Stimulated activated CD4-positive, alpha-beta T cell treated with anti-CD3 and anti-CD28 coated beads, TNF-alpha, amount 100 ng/mL, for 4 hours (primary cell): ENCODE measurements at regions not wholly inside any gene's neighbourhood (a gene's known extent, or its start where the extent isn't known, plus 50 kb on each side); places are given as distances from the start of the nearest gene placed in this dataset.

Source experiments
- DNase-seq, 3 experiments: peaks; one replicate each; pipeline ENCODE4 v3.0.0-alpha.2; 2020; ENCODE audit warnings: low read depth in 3 of 3

DNA sequence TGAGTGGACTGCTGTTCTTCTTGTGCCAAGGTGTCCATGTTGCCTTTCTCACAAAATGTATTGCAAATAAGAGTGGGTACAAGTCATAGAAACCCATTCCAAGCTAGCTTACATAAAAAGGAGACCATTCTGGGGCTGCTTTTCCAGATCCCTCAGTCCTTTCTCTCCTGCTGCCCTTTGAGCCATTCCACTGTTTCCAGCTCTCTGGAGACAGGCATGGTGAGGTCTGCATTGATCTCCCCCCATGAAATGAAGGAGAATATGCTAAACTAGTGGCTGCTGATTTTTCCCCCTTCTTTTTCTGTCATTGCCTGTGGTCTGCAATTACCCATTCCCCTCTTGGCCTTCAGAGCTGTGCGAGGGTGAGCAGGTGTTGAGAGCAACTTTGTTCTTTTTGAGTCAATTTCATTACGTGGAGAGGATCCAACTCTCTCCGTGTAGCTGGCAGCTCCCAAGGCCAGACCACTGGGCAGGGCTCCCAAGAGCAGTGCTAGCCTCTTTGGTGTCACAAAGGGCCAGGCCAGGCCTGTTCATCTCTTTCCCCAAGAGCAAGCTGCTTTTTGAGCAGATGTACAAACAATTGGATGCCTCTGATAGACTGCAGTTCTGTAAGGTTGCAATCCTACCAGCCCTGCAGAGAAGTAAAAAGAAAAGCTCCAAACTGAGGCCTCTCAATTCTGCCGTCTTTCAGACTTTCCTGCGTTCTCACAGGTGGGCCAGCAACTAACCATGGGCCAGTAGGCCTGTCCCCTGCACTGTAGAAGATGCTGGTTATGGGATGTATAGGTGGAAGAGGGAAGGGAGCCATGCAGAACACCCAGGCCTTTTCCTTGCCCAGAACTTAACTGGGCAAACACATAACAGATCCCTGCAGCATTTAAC is 96.1 kb upstream of the ARMC2 start:
- no peak for DNase-seq

DNA sequence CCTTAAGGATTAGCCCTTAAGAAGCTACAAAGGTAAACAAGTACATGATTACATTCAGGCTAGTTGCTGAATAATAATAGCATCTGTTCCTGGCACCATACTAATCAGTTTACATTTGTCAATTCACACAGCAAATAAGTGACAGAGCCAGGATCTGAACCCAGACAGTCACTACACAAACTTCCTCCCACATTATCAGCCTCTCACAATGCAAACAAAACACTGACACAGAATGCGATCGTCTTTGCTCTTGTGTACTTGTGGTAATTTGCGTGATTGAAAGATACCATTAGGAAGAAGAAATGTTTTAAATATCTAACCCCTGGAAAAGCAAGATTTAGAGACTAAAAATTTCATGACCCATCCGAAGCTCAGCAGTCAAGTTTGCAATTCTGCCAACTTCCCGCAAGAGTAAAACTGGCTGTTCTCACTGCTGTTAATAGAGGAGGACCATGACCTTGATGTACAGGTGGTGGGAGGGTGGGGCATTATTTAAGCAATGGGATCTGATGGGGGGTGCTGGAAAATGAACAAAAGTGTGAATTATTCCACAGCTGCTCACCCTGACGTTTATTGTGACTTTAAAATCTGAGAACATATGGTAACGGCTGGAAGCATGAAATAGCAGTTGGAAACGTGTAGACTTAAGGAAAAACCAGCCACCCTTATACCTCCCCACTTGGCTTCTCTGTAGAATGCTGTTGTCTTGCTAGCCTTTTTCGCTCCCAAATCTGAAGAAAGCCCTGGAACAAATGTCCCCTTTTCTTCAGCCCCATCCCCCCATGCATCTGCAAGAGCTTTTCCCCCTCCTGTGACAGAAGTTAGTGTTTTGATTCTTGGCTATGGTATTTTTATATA is 95.3 kb upstream of the ARMC2 start:
- no peak for DNase-seq

DNA sequence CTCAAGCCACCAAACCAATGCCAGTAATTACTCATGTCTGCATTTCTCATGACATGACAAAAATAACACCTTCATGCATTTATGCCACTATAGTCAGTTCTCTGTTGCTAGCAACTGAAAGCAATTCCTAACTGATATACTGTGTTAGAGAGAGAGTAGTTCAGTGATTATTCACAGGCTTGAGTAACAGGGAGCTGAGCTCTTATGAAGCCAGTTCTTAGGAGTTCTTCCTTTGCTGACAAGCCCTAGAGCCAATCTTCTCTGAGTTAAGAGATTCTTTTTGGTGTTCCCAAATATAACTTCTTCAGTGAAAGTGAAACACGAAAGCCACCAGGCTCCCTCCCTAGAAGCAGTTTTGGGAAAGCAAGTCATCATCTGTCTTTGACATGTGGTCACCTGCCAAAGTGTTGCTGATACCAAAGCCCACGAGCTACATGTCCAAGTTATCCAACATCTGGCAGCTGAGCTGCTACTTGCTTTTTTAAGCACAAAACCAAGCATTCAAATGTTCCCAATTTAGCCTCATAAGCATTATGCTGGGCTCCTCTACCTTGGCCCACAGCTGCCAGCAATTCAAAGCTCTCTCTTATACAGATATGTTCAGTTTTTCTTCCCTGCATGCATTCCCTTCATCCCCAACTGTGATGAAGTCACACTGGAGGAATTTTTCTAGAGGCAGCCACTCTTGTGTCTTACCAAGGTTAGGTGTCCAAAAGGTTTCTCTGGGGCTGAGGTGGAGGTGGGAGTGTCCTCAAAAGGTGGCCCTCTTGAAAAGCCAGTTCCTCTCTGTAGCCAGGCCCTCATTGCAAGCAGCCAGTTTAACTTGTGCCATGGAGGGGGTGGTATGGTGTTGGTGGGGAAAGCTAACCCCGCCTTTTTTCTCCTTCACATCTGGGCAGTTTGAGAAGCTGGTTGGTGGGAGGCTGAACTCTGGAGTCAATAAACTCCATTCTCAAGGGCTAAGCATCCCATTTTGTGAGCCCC is 92.7 kb upstream of the ARMC2 start:
- no peak for DNase-seq

DNA sequence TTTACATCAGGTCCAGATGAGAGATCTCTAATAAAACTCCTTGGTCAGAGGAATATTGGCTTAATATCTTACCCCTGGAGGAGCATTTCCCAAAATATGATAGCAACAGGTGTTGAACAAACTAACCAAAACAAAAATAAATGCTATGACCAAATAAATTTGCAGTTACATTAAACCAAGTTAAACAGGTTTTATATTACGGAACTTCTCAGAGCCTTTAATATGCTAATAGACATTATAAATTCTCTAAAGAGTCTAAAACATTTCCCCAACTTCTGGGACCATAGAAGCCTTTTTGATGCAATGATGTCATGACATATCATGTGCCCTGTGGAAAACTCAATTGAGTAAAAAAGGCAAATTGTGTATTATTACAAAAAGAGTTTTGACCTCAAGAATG is 90.9 kb upstream of the ARMC2 start:
- DNase-seq = no peak

DNA sequence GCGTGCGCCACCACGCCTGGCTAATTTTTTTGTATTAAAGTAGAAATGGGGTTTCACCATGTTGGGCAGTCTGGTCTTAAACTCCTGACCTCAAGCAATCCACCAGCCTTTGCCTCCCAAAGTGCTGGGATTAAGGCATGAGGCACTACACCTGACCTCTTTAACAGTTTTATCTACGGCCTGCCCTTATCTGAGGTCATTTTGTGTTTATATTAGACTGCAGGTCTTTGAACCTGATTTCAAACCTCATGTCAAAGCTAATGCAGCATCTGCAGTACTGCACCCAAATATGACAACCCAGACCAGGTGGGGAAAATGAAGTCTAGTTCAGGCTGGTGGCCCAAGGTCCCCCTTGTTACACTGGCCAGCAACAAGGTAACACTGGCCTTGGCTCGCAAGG is 89.3 kb upstream of the ARMC2 start:
- no peak for DNase-seq

DNA sequence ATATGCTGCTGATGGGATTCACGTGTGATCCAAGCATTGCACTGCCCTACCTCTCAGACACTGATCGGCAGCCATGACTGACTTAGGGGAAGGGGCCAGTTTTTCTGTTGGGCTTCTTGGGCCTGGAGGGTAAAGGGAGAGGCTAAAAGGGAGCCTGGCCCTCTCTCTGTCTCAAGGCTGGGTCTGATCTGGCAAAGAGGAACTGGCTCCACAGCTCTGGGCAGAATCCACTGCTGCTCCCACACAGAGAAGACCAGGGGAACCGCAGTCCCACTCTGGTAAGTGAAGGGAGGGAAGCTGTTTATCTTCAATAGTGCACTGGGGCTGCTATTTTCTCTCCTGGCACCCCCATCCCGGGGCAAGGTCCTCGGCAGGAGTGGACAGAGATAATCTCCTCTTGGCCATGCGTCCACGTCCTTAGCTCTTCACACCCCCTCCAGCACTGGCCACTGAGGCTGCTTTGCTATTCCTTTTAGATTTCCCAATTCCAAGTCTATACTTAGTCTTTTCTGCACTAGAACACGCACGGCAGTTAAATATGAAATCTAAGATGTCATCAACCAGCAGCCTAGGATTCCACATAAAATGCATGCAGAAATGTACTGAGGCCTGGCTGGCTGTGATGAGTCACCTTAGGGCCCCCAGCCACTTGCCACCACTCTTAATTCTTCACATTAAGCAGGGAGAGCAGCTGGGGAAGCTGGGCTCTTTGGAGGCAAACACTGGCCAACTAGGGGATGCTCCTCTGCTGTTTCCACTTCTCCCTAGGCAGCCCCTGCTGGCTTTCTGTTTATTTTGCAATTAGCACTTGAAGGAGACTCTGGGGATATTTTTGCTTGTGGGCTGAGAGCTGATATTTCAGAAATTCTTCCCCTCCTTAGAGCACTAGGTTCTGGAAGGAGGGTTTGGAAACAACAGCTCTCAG is 87.8 kb upstream of the ARMC2 start:
- DNase-seq = no peak

DNA sequence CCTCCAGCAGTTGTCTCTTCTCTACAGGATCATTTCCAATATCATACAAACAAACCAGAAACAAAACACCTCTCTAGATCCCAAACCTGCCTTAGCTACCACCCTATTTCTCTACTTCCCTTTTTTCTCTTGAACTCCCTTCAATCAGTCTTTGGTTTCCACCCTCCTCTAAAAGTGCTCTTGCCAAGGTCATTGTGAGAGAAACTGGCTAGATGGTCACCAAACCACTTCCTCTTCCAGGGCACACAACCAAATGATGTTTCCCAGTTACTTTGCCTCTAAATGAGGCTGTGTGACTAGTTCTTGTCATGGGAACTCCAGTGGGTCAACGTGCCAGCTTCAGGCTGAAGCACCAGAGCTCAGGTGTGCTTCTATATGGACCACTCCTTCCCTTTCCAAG is 85.8 kb upstream of the ARMC2 start:
- DNase-seq = no peak

DNA sequence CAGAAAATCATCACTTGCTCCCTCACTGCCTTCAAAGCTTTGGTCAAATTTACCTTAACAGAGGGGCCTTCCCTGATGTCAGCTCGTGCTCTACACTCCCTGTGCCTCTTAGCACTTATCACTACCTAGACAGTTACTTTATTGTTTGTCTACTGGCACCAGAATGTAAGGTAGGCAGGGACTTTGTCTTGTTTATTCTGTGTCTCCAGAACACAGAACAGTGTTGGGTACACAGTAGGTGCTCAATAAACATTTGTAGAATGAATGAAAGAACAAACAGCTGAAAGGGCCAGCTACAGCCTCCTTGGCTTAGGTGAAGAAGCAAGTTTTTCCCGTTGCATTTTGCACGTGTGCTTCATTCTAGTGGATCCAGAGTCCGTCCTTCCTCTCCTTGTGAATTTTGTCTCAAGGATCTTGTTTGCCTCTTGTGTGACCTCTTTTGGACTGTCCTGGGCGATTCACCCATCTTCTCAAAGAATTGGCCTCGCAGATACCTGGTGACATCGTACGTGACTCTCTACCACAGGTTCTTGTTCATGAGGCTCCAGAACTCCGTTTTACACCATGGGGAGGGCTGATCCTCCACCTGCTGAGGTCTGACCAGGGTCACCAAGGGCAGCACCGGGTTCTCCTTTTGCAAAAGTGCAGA is 84.2 kb upstream of the ARMC2 start:
- DNase-seq = no peak

DNA sequence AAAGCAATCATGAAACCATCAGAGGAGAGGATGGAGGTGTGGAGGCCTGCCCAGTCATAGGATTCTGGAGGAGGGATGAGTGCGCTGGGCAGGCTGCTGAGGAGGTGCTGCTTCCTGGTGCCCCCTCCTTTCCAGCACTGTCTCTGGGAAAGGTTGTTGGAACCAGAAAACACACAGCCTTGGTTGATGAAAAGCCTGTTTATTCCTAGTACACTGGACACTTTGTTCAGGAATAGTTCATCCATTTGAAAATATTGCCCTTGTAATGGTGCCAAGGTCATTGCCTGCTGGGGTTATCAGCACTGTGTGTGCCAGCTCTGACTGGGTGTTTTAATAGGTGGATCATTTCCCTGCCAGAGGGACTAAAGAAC is 83.7 kb upstream of the ARMC2 start:
- DNase-seq = no peak

DNA sequence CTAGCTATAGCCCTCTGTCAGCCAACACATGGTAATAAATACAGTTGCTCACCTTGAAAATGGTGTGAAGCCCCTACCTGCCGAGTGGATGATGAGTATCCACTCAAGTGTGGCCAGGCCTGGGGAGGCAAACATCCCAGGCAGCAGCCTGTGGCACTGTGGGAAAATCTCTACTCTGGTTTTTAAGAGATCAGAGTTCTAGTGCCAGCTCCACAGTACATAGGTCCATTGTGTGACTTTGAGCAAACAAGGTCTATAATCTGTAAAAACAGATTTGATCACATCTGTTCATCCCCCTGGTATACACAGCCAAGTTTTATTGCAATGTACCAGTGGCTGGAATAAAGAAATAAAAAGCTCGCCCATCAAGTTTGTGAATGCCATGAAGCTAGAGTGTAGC is 82.7 kb upstream of the ARMC2 start:
- DNase-seq = no peak

DNA sequence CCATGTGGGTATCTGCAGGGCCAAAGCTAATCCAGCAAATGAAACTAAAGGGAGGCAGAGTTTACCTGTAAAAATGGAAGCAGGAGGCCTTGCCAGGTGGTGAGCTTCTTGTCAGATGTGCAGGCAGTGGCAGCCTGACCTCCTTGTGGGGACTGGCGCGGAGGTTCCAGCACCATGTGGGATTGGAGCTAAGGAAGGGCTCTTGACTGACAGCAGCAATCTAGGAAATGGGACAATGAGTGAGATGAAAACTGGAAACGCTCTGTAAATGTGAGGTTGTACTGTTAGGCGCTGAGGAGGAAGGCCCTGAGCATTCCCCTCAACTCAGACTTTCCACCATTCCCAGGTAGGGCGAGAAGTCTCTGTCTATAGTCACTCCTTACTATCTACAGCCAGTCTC is 81.8 kb upstream of the ARMC2 start:
- no peak for DNase-seq

DNA sequence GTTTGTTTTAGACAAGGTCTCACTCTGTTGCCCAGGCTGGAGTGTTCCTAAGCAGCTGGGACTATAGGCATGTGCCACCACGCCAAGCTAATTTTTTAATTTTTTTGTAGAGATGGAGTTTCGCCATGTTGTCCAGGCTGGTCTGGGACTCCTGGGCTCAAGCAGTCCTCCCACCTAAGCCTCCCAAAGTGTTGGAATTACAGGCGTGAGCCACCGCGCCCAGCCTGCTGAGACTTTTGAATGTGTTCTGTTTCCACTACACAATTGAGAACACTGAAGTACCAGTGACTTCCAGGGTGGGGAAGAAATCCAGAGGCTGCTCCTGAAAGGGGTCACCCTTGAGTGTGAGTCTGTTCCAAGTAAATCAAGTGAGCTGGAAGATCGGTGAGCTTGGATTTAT is 81.3 kb upstream of the ARMC2 start:
- DNase-seq = no peak

DNA sequence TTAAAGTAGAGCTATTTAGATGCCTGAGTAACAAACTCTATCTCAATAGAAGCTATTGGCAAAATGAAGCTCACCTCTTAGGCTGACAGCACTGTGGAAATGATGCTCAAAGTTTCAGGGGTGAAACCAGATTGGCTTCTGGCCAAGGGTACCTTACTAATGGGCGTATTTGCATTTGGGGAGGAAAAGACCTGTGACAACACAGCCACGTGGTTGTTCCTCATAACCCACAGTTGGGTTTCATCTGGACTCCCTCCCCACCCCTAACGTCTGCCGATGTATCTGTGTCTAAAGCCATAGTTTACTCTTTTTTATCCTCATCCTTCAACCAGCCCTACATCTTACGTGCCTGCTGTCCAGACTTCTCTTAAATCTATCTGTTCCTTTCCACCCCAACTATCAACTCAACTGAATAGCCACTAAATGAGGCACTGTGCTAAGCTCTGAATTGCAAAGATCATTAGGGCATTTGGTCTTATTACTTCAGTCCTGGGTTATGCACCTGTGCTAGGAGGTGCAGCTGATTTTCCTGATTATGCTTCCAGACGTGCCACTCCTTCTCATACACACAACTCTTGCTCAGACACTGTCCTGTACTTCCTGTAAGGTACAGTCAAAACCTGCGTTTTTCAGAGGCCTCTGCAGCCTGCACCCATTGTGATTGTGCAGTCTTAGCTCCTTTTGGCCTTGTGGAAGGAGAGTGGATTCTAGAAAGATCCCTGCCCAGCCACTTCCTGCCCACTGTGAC is 80.6 kb upstream of the ARMC2 start:
- DNase-seq = no peak

DNA sequence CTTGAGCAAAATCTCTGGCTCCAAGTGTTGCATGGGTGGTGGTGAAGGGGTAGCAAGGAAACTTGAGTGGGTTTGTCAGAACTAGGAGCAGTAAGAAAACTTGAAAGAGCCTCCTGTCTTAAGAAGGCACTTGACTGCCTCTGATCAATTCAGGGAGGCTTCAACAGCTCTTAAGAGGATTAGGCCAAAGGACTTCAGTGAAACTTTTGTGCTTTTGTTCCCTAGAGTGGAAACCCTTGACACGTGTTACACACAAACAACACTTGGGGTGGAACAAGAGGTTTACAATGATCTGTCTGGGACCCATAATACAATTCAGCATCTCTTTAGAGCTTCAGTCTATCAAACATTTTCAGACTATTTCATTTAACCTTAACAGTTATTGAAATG is 80.1 kb upstream of the ARMC2 start:
- DNase-seq = no peak

DNA sequence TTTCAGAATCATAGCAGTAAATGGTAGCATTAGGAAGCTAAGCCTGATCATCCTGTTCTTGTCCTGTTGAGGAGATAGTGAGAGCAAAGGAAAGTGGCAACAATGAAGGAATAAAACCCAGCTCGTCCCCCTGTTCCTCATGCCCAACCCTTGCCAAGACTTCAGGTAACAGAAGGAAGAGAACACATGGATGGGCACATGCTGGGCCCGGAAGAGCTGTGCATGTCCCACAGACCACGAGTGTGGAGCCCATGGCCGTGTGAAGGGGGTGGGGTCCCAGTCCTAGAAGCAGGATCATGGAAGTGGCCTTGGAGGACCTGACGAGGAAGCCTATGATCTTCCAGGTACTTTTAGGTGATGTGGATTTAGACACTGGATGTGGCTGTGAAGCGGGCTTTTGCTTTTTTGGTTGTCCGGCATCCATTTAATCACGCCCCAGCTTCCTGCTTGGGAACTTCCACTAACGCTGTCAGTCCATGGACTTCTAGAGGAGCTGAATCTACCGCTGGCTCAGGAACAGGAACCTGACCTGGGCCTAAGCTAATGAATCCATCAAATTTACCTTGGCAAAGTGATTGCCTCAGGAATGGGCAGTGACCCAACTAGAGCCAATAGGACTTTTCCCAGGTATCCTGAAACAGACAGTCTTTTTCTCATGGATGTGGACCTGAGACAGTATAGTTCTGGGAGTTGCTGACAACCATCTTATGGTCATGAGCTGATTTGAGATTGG is 79.3 kb upstream of the ARMC2 start:
- no peak for DNase-seq

DNA sequence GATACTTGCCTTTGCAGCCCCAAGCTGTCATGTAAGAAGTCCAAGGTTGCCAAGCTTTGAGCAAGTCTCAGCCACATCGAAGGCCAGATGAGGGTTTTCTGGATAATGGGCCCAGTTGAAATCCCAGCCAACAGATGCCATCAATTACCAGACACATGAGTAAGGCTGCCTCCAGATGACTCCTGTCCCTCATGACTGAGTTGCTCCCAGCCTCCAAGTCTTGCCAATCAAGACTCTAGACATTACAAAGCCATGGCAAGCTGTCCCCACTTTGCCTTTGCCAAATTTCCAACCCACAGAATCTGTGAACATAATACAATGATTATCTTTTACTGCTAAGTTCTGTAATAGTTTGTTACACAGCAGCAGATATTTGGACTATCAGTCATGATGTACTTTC is 76.8 kb upstream of the ARMC2 start:
- no peak for DNase-seq

DNA sequence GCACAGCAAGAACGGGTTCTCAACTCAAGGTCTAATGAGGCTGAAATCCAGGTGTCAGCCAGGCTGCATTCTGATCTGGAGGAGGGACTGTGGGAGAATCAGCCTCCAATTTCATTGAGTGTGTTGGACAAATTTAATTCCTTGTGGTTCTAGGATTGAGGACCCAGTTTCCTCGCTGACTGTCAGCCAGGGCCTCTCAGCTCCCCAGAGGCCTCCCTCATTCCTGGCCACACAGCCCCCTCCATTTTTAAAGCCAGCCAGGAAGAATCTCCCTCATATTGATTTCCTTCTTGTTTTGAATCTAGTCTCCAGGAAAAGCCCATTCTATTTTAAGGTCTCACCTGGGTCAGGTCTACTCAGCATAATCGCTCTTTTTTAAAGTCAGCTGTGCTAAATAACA is 73.7 kb upstream of the ARMC2 start:
- DNase-seq = no peak

DNA sequence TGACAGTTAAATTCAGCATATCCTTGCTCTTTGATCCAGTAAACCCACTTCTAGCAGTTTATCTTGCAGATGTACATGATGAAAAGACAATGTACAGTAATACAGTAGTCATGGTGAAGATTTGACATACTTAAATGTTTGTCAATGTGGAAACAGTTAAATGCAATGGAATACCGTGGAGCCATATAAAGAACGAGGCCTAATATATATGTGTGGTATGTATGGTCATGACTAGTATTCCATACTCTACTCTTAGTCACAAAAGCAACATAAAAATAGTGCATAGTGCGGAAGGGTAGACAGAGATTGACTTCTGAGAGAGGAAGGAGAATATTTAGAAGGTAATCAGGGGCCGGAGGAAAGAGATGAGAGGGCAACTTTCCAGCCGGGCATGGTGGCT is 70.7 kb upstream of the ARMC2 start:
- no peak for DNase-seq
